ENCODE measurements at regions not wholly inside any gene's neighbourhood (a gene's known extent, or its start where the extent isn't known, plus 50 kb on each side); places are given as distances from the start of the nearest gene placed in this dataset.

DNA sequence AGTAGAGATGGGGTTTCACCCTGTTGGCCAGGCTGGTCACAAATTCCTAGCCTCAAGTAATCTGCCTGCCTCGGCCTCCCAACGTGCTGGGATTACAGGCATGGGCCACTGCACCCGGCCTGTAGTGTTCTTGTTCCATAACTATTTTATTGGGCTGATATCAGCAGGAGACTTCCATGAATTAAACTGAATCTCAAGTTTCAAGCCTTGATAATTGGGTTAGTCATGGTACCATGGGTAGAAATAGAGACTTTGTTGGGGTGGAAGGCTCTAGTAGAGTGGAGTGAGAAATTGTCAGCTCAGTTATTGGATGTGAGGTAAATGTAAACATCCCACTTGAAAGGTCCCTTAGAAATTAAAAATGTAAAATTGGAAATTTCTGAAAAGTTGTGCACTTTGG is 419.1 kb downstream of the ADGRL2 start:
- no peak for DNase-seq

DNA sequence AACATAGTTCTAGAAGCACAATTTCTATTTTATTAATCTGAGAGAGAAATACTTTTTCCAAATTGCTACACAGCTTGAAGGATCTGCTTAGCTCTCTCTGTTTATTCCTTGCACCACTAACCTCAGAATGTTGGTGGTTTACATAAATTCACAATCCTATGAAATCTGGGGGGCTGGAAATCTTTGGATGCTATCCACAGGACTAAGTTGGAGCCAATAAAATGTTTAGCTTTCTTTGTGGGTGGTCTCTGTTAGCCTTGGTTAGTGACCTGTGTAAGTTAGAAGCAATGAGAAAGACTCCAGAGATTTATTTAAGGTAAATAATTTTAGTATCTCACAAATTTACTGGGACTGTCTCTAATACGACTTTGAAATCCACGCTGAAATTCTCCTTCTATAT is 418.1 kb downstream of the ADGRL2 start:
- no peak for DNase-seq

DNA sequence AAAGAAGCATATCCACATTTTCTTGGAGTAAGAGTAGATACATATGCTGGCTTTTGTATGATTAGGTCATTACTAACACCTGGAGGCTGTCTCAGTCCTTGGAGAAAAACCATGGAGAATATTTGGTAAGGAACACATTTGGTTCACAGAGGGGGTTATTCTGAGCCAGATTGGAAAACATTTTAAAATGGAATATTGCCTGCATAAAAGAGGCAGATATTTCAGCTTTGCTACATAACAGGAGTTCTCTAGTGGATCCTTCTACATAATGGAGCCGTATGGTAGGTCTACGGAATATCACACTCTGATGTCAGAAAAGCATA is 415.1 kb downstream of the ADGRL2 start:
- no peak for DNase-seq

DNA sequence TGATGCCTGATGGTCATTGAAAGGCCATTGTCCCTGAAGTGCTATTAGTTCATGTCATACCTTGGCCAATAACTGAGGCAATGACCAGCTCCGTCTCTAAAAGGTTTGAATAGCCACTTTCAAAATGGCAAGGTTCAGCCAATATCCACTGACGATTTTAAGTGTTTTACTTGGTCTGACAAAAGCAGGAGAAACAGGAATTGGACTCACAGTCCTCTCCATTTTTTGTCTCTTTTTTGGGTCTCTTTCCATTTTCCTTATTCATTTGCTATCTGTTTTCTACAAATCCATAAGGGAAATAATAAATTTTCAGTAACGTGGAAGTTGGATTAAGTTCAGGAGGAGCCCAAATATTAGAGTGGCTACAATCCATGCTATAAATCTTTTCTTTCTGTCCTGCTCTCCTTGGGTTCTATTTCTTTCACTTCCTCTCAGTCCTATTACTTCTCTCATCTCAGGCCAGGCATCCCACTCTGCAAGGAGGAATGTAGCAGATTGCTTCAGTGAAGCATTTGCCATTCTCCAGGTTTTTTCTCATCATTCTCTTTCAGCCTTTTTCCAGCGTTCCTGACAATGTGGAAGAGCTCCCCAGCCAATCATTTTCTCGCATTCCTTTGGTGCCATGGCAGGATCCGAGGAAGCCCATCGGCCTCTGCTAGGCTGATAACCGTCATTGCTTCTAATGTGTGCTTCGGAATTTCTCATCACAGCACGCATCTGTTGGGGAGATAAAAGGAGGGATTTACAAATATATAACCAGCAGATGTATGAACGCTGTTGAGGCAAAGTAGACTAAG is 414.5 kb downstream of the ADGRL2 start:
- DNase-seq: no peak

DNA sequence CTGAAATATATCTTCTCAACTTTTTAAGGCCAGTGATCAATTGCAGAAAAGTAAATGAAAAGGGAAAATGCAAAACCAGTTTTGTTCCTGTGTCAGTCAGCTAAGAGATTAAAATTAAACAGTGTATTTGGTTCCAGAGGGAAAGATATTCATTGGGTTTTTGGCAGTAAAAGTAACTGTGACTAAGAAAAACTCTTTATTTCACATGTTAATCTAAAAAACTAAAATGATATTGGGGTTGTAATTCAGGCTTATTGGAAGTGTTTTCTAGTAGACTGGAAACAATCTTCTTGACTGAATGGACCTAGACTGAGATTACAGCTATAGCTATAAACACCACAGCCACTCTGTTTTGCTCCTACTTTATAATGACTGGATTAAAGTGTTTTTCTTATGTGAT is 413.9 kb downstream of the ADGRL2 start:
- DNase-seq: no peak

DNA sequence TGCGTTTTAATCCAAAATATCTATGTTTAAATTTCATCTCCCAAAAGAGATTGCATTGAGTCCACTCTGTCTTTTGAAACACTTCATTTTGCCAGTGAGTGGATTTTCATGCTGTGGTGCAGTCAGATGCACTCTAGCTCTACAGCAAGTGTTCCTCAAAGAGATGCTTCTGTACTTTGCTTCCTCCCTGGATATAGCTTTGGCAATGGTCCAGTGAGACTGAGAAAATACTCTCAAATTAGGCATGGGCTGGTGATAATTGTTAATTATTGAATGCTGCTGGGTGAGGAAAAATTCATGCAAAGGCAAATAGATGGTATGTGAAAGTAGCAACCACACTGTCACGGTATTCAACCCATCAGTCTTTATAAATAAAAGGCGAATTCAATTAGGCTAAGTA is 396.9 kb downstream of the ADGRL2 start:
- no peak for DNase-seq

DNA sequence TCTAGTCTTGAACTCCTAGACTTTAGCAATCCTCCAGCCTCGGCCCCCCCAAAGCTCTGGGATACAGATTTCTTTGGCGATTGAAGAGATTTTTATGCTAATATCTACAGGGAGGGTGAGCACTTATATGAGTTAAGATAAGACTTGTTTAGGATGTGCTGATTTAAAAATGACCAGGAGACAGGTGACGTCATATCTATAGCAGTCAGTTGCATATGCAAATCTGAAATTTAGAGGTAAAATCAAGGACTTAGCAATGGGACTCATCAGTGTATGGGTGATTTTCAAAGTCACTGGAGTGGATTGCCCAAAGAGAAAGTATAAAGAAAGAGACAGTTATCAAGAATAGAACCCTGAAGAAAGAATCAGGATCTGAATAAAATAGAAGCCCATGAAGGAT is 394.5 kb downstream of the ADGRL2 start:
- no peak for DNase-seq

DNA sequence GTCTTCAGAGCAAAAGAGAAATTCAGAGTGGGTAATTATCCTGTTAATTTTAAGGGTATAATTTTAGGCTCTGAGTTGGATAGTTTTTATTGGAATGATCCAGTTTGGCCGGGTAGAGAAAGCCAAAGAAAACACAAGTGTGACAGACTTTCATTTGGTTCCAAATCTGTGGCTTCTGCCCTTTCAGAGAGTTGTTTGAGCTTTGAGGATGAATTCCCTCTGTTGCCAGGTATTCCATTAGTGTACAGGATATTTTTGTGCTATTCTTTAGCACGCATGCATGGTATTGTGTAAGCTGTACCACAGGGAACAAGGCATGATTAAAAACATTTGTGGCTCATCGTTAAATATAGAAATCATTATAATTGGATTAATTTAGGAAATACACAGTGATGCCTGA is 384.4 kb downstream of the ADGRL2 start:
- no peak for DNase-seq

DNA sequence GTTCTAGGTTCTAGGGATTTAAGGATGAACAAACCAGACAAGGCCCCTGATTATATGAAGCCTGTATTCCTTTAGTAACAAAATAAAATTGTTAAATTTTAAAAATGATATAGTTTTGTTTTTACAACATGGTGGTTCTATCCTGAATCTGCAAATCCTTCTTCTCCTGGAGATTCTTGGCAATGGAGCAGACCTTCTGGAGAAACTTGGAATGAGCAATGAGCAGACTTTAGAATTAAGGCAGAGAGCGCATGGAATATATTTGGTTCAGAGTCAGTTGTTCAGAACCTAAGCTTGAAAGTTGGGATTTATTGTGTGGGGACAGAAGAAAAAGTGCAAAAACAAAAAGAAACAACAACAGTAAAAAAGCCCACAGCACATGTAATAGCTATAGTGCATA is 381.1 kb downstream of the ADGRL2 start:
- no peak for DNase-seq

DNA sequence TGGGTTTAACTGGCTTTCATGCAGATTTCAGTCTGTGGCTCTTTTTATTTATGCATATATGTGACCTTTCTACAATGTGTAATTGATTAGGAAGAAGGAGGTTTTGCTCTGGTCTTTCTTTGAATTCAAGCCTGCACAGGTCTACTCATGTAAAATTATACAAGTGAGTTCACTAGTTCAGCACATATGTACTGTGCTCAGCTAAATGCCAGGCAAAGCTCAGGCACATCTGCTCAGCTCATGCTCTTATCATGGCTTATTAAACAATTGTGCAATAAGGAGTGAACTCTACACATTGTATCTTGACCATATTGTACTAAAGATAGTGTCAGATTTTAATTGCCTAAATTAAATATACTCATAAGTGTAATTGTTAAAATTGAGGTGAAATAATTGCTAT is 378.4 kb downstream of the ADGRL2 start:
- DNase-seq: no peak

DNA sequence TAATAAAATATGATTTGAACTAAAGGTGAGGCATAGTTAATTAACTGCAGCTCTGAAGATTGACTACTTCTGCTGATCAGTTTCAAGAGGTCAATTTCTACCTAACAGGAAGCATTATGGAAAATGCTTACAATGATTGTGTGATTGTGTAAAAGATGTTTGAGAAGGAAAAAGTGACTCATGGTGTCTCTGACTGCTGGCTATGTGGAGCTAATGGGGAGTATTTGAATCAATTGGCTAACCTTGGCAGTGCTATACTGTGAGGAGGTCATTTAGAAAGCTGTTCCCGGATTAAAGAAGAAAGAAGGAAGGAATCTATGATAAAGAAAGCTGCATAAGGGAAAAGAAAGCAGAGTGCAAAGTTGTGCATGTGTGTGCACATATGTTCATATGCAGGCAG is 376.5 kb downstream of the ADGRL2 start:
- no peak for DNase-seq

DNA sequence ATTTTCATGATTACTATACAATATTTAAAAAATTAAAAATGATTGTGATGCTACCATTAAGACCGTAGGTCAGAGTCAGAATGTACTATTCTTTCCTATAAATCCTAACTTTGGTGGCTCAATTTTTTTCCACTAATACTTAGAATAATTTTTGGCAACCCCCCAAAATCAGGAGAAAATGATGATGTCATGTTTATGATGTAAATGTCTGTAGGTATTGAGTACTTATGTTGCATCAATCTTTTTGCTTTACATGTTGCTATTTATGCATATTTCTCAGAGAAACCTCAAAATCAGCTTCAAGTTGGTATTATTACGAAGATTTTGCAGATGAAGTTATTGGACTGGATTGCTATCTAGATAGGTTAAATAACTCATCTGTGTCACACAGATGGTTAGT is 371.2 kb downstream of the ADGRL2 start:
- DNase-seq: no peak

DNA sequence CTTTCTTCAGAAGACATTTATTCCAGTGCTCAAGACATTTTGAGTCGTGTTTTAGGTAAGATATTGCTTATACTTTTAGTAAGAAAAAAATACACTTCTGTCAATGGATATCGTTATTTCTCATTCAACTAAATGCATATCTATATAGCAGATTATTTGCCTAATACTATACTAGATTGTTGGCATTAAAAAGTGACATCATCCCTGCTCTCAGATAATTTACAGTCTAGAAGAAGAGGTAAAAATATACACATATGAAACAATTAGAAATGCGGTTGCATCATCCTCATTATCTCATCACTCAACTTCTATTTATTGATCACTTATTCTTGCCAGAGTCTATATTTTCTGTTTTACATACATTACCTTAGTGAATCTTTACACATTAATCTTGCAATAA is 367.7 kb downstream of the ADGRL2 start:
- no peak for DNase-seq

DNA sequence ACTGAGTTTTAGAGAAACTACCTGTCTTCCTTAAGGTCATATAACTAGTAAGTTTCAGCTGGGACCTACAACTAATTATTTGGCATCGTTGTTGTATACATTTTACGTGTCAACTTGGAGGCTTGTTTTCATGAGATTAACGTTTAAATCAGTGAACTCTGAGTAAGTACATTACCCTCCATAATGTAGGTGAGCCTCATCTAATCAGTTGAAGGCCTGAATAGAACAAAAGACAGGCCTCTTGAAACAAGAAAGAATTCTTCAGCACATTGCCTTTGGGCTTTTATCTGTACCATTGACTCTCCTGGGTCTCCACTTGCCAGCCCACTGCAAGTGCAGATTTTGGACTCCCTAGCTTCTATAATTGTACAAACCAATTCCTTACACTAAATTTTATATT is 364.6 kb downstream of the ADGRL2 start:
- DNase-seq: no peak

DNA sequence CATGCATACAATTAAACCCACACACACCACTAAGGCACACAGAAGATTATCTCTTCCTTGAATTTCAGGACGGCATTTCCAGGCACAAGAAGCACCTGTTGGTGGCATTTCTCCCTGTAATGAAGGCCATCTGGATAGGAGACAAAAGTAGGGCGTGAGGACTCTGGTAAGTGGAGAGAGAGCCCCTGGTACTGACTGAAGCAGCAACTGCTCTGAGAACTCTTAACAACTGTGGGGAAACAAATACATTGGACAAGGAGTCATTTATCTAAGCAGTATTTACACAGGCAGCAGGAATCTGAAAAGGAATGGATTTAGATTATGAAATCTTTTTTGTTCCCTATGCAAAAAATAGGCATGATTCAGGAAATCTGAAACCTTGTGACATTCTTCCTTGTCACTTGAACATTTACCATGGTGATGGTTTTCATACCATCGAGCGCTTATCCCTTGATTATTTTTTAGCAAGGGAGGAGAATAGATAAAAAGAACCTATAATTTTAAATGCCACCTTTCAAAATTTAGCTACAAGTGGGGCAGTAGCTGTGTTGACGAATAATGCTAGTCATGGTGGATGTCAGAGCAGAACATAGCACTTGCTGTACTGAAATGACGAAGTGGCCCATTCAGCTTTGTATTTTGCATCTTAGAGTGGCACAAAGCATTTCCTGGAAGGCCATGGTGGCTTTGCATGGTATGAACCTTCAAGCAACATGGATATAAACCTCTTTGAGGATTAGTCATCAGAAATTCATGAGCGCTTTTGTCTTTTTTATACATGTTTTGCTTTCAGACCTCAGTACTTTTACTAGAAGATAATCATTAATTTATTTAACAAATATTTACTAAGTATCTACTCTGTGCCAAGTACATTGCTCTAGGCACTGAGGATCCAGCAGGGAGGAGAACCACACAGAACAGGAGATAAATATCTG is 362.0 kb downstream of the ADGRL2 start:
- DNase-seq: no peak

DNA sequence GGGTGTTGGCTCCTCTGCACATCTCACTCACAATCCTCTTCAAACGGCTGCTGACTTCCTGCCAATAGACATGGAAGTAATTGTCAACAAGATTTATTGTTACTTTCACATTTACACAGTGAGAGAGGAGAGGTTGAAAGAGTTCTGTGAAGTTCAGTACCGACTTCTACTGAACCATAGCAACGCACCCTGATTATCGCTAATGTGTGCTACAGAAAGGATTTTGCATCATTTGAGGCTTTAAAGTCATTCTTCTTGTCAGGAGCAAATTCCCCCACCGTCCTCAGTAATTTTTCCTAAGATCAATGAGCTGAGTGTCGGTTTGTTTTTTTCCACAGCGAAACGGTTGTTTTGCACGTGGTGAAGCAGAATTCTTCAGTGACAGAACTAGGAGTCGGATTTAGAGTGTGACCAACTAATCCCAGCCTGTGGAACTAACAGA is 361.0 kb downstream of the ADGRL2 start:
- DNase-seq: no peak

DNA sequence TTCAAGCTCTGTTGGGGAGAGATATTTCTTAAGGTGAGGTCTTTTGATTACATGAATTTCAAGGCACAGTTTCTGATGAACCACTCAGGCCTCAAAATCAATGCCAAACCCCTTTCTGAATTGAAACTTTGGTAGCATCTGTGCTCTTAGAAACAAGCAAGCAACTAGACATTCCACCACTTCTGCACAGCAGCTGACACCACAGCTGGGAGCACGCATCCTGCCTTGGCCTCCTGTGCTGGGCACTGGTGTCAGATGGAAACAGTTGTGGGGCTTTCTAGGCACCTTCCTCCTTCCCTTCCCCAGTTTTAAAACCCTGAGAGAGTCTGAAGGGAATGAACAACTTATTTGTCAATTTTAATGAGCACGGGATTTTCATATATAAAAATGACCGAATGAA is 360.2 kb downstream of the ADGRL2 start:
- DNase-seq: no peak

DNA sequence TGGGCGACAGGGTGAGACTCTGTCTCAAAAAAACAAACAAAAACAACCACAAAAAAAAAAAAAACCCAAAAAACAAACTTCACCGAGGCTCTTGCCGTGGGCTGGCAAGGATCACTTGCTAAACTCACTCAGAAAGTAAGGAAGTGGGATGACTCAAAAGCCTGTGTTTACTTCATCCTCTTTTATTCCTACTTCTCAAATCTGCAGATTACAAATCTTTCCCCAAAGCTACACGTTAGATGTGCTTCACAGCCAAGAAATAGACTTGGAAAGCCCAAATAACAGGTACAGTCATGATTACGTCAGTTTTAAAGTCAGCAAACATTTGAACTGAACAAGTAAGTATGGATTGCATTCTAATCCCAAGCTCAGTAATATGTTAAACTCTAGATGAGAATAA is 359.3 kb downstream of the ADGRL2 start:
- DNase-seq: no peak

DNA sequence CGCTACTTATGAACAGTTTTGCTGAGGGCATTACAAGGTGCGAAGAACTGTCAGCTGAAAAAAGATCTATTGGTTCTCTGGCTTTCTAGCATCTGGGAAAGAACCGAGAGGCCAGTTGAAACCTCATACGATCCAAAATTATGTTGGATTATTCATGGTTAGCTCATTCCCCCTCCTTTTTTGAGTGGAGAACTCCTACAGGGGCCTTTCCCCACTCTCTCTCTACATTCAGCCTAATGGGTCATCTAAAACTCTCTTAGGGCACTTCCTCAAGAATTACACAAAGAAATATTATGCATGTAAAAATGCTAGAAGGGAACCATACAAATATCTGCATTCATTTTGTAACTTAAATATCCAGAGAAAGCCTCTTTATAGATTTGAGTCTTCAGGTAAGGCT is 358.2 kb downstream of the ADGRL2 start:
- DNase-seq: no peak

DNA sequence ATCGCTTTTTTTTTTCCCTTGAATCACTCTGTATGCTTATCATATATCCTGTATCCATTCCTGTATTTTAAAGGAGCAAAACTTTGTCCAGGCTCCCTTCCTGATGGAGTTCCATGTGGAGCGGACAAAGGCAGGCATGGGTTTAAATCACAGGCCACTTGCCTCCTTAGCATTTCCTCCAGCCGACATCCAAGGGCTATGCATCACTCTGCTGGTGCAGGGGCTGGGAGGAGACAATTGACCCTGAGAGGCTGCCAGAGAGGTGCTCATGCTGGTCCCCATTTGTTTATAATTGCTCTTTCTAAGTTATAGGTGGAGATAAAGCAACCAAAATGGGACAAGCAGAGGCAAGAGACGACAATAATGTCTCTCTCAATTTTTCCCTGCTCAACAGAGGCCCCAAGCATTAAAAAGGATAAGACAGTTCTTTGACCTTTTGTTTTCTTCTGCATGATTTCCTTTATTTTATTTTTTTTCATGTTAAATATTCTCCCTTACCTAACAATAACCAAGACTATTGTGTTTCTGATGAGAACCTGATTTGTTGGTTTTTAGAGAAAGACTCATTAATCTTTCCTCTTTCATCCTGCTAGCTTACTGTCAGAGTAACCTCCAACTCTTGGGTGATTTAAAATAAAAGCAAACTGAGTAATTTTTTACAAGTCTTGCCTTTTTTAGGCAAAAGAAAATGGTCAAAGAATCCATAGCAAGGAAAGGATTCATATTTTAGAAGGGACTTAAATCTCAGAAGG is 353.7 kb downstream of the ADGRL2 start:
- no peak for DNase-seq

DNA sequence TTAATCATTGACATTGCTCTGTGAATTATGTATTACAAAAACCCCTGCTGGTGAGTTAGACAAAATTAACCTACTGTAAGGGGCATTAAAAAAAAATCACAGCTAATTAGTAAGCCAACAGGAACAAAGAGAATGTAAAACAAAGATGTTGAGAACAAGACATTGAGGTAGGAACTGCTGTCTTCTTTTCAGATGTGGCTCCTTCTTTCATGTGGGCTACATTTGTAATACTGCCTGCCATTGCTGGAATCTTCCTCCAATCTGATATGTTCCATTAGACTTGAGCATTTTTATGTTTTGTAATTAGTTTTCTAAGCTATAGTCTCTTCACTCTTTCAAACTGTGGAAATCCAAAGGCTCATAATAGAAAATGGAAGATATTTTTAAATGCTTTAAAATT is 353.0 kb downstream of the ADGRL2 start:
- no peak for DNase-seq

DNA sequence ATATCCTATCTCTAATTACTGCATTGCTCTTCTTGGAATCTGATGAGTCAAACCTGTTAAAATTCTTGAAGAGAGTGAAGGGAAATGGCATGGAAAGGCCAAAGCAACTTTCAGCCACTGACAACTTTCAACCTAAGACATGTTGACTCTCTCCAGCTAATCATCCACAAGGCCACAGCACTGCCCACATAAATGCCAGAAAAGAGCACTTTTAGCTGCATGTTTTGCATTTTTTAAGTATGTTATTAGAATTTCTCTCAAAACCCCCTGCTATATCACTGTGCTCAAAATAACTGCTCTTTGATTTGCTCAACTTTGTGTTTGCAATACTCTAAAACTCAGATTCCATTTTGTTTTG is 352.5 kb downstream of the ADGRL2 start:
- no peak for DNase-seq

DNA sequence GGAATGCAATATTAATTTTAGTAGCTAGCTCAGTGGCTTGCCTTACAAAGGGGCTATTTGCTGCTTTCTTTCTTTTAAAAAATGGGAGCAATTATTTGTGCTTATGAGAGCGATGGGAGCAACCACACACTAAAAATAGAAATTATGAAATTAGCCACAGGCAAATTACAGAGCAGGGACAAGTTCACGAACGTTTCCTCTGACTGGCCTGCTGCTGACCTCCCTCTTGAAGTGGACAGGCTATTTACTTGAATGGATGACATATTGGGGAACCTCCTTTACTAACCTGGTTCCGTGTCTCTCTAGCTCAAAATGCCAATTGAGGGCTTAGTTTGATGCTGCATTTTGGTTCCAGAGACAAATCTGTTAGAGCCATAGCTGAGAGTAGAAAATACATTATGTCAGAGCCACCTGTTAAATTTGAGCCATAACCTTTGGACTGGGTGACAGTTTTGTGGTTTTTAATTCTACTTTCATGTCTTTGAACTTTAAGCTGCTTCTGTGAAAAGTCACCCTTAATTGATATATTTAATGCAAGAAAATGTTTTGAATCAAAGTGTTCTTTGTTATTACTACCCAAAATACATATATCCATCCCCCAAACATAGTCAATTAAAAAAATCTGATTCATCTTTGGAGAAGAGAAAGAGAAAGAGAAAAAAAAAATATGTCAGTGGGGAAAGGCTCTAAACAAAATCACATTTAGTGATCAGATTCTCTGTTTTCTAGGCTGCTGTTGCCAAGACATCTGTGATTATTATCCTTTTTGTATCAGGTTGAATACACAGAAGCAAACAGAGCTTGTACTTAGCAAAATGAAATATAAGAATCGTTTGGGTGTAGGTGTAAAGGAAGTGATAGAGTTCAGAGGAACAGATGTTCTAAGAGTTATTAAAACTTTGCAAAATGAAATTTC is 351.9 kb downstream of the ADGRL2 start:
- no peak for DNase-seq

Data from hematopoietic multipotent progenitor cell treated with erythropoietin and hydrocortisone succinate and interleukin-3 and kit ligand, for 8 days (in vitro differentiated cells).